ENCODE measurements at regions not wholly inside any gene's neighbourhood (a gene's known extent, or its start where the extent isn't known, plus 50 kb on each side); places are given as distances from the start of the nearest gene placed in this dataset.
"Not testable (repeated sequence)": the region's sequence is repeated elsewhere in the genome, so short reads cannot be mapped to it uniquely, and the experiment has no call there.

GRCh38 chr17:34011599-34011998 lies 243.5 kb upstream of the CCL2 start:
- TF ChIP-seq CTCF (IDR thresholded peaks at IDR 0.05) = no peak
- no peak for DNase-seq (ENCODE audit: low spot score)
- Histone ChIP-seq H3K27me3 (no peaks in the 10 kb centered on the region), H3K36me3 (no peaks in the 10 kb centered on the region), H3K9me3 (no peaks in the 10 kb centered on the region), H3K27ac (no peak overlapping the region), H3K4me3 (no peak overlapping the region), H3K4me1 (no peaks in the 10 kb centered on the region)

GRCh38 chr17:34012709-34013375 lies 242.2 kb upstream of the CCL2 start:
- Histone ChIP-seq H3K27ac (no peak overlapping the region), H3K4me3 (no peak overlapping the region), H3K9me3 (no peaks in the 10 kb centered on the region), H3K27me3 (no peaks in the 10 kb centered on the region), H3K4me1 (no peaks in the 10 kb centered on the region), H3K36me3 (no peaks in the 10 kb centered on the region)
- DNase-seq (ENCODE audit: low spot score) = no peak
- no peak for TF ChIP-seq CTCF (IDR thresholded peaks at IDR 0.05)

- DNase-seq (ENCODE audit: low spot score) = no peak
- Histone ChIP-seq H3K36me3 (no peaks in the 10 kb centered on the region), H3K4me3 (no peak overlapping the region), H3K4me1 (no peaks in the 10 kb centered on the region), H3K27me3 (no peaks in the 10 kb centered on the region), H3K27ac (no peak overlapping the region), H3K9me3 (no peaks in the 10 kb centered on the region)
- no peak for TF ChIP-seq CTCF (IDR thresholded peaks at IDR 0.05)
Measured at GRCh38 chr17:34015253-34015652, 239.8 kb upstream of the CCL2 start.

GRCh38 chr17:34024386-34024785 lies 230.7 kb upstream of the CCL2 start:
- Histone ChIP-seq H3K36me3 (no peaks in the 10 kb centered on the region), H3K4me1 (no peaks in the 10 kb centered on the region), H3K27me3 (no peaks in the 10 kb centered on the region), H3K4me3 (no peak overlapping the region), H3K27ac (no peak overlapping the region), H3K9me3 (no peaks in the 10 kb centered on the region)
- no peak for TF ChIP-seq CTCF (IDR thresholded peaks at IDR 0.05)
- no peak for DNase-seq (ENCODE audit: low spot score)

- no peak for TF ChIP-seq CTCF (IDR thresholded peaks at IDR 0.05)
- H3K4me3 ChIP-seq = no peak overlapping the region
Measured at GRCh38 chr17:34024806-34025551, 230.1 kb upstream of the CCL2 start.

GRCh38 chr17:34030601-34031000 lies 224.5 kb upstream of the CCL2 start:
- H3K36me3 ChIP-seq; H3K27me3 ChIP-seq; H3K27ac ChIP-seq; DNase-seq (ENCODE audit: low spot score); H3K9me3 ChIP-seq; H3K4me1 ChIP-seq; H3K4me3 ChIP-seq: not testable (repeated sequence)

More at GRCh38 chr17:34024806-34025551, 230.1 kb upstream of the CCL2 start:
- H3K9me3 ChIP-seq = no peaks in the 10 kb centered on the region
- no peaks in the 10 kb centered on the region for H3K4me1 ChIP-seq
- DNase-seq (ENCODE audit: low spot score) = no peak
- H3K27ac ChIP-seq = no peak overlapping the region
- H3K36me3 ChIP-seq = no peaks in the 10 kb centered on the region
- H3K27me3 ChIP-seq = no peaks in the 10 kb centered on the region

GRCh38 chr17:34032305-34032704 lies 222.8 kb upstream of the CCL2 start:
- H3K4me3 ChIP-seq; H3K36me3 ChIP-seq; H3K27me3 ChIP-seq; H3K9me3 ChIP-seq; DNase-seq (ENCODE audit: low spot score); H3K4me1 ChIP-seq; H3K27ac ChIP-seq: not testable (repeated sequence)

- H3K9me3 ChIP-seq; H3K36me3 ChIP-seq; DNase-seq (ENCODE audit: low spot score); H3K27ac ChIP-seq; H3K4me3 ChIP-seq; H3K27me3 ChIP-seq; H3K4me1 ChIP-seq: not testable (repeated sequence)
Measured at GRCh38 chr17:34038786-34039185, 216.3 kb upstream of the CCL2 start.

GRCh38 chr17:34039213-34039612 lies 215.9 kb upstream of the CCL2 start:
- not testable (repeated sequence) for H3K36me3 ChIP-seq; H3K27ac ChIP-seq; H3K9me3 ChIP-seq; H3K4me3 ChIP-seq; DNase-seq (ENCODE audit: low spot score); H3K4me1 ChIP-seq; H3K27me3 ChIP-seq
